Middle frontal gyrus (tissue), 1 donor: ENCODE measurements at regions not wholly inside any gene's neighbourhood (a gene's known extent, or its start where the extent isn't known, plus 50 kb on each side); places are given as distances from the start of the nearest gene placed in this dataset.
"Not testable (repeated sequence)": the region's sequence is repeated elsewhere in the genome, so short reads cannot be mapped to it uniquely, and the experiment has no call there.

Source experiments
- DNase-seq: peaks from one replicate; pipeline ENCODE4 v3.0.0-alpha.2; 2015; ENCODE audit warnings: low spot score; ENCODE audit errors: extremely low spot score

GRCh38 chr10:23945845-23946244, 263.1 kb upstream of the KIAA1217 start:
- DNase-seq: no peak

- DNase-seq: no peak
Measured at GRCh38 chr10:23951841-23952240, 257.1 kb upstream of the KIAA1217 start.

- DNase-seq: no peak
Measured at GRCh38 chr10:23955456-23956225, 253.3 kb upstream of the KIAA1217 start.

GRCh38 chr10:23965123-23965522, 243.8 kb upstream of the KIAA1217 start:
- DNase-seq: no peak

- no peak for DNase-seq
Measured at GRCh38 chr10:23965880-23966279, 243.1 kb upstream of the KIAA1217 start.

GRCh38 chr10:23966504-23967051, 242.4 kb upstream of the KIAA1217 start:
- no peak for DNase-seq

- no peak for DNase-seq
Measured at GRCh38 chr10:23968301-23968700, 240.6 kb upstream of the KIAA1217 start.

GRCh38 chr10:23974746-23975272, 234.1 kb upstream of the KIAA1217 start:
- DNase-seq: no peak

- no peak for DNase-seq
Measured at GRCh38 chr10:23975431-23975830, 233.5 kb upstream of the KIAA1217 start.

- DNase-seq: no peak
Measured at GRCh38 chr10:23976275-23976674, 232.7 kb upstream of the KIAA1217 start.

GRCh38 chr10:23978317-23978716, 230.6 kb upstream of the KIAA1217 start:
- no peak for DNase-seq

- no peak for DNase-seq
Measured at GRCh38 chr10:23980094-23980493, 228.8 kb upstream of the KIAA1217 start.

GRCh38 chr10:23981520-23982309, 227.2 kb upstream of the KIAA1217 start:
- DNase-seq: no peak

GRCh38 chr10:23984405-23984804, 224.5 kb upstream of the KIAA1217 start:
- DNase-seq: not testable (repeated sequence)

- no peak for DNase-seq
Measured at GRCh38 chr10:23988006-23988405, 220.9 kb upstream of the KIAA1217 start.

- DNase-seq: no peak
Measured at GRCh38 chr10:23994459-23995046, 214.4 kb upstream of the KIAA1217 start.

GRCh38 chr10:23999445-23999844, 209.5 kb upstream of the KIAA1217 start:
- DNase-seq: no peak

GRCh38 chr10:24000271-24000813, 208.6 kb upstream of the KIAA1217 start:
- no peak for DNase-seq

- no peak for DNase-seq
Measured at GRCh38 chr10:24006741-24007140, 202.2 kb upstream of the KIAA1217 start.

GRCh38 chr10:24007359-24007758, 201.6 kb upstream of the KIAA1217 start:
- DNase-seq: no peak
